ENCODE measurements at regions not wholly inside any gene's neighbourhood (a gene's known extent, or its start where the extent isn't known, plus 50 kb on each side); places are given as distances from the start of the nearest gene placed in this dataset.

DNA sequence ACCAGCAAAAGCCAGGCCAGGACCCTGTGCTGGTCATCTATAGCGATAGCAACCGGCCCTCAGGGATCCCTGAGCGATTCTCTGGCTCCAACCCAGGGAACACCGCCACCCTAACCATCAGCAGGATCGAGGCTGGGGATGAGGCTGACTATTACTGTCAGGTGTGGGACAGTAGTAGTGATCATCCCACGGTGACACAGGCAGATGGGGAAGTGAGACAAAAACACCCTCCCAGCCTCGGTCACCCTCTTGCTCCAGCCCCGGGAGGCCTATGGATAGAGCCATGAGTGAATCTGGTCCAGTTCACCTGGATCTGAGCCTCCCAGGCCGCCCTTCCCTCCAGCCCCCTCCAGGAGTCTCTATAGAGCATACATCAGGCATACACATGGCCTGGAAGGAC is 115.2 kb upstream of the IGLL5 start:
- TF ChIP-seq, protein P1, sequence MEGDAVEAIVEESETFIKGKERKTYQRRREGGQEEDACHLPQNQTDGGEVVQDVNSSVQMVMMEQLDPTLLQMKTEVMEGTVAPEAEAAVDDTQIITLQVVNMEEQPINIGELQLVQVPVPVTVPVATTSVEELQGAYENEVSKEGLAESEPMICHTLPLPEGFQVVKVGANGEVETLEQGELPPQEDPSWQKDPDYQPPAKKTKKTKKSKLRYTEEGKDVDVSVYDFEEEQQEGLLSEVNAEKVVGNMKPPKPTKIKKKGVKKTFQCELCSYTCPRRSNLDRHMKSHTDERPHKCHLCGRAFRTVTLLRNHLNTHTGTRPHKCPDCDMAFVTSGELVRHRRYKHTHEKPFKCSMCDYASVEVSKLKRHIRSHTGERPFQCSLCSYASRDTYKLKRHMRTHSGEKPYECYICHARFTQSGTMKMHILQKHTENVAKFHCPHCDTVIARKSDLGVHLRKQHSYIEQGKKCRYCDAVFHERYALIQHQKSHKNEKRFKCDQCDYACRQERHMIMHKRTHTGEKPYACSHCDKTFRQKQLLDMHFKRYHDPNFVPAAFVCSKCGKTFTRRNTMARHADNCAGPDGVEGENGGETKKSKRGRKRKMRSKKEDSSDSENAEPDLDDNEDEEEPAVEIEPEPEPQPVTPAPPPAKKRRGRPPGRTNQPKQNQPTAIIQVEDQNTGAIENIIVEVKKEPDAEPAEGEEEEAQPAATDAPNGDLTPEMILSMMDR (IDR thresholded peaks at IDR 0.05): no peak
- no peak for TF ChIP-seq POLR2A (IDR thresholded peaks at IDR 0.05)
- TF ChIP-seq EP300 (IDR thresholded peaks at IDR 0.05): no peak
